IPS DF 6.9 (cell line): ENCODE measurements at regions not wholly inside any gene's neighbourhood (a gene's known extent, or its start where the extent isn't known, plus 50 kb on each side); places are given as distances from the start of the nearest gene placed in this dataset.
"Not testable (repeated sequence)": the region's sequence is repeated elsewhere in the genome, so short reads cannot be mapped to it uniquely, and the experiment has no call there.

Experiments used
- DNase-seq: peaks from one replicate; pipeline ENCODE4 v3.0.0-alpha.2; 2013; ENCODE audit warnings: low read depth, low spot score
- H3K27ac ChIP-seq: one replicate; pipeline ENCODE4 v1.5.1; 2013; ENCODE audit warnings: low read length, control low read depth
- H3K27me3 ChIP-seq: 2 replicates; pipeline ENCODE4 v1.6.1; 2013; ENCODE audit warnings: mild to moderate bottlenecking, low read length; ENCODE audit not compliant: control insufficient read depth, insufficient read depth
- H3K36me3 ChIP-seq: 2 replicates; pipeline ENCODE4 v1.6.1; 2013; ENCODE audit warnings: low read length; ENCODE audit not compliant: control insufficient read depth, insufficient read depth
- H3K4me1 ChIP-seq: 2 replicates; pipeline ENCODE4 v1.6.1; 2013; ENCODE audit warnings: low read length; ENCODE audit not compliant: control insufficient read depth, insufficient read depth
- H3K4me3 ChIP-seq: 2 replicates; pipeline ENCODE4 v1.5.1; 2013; ENCODE audit warnings: mild to moderate bottlenecking, low read length
- H3K9me3 ChIP-seq: 2 replicates; pipeline ENCODE4 v1.6.1; 2013; ENCODE audit warnings: low read length, inconsistent platforms; ENCODE audit not compliant: control insufficient read depth, insufficient read depth
- WGBS: extraction: QIAGEN DNeasy Blood & Tissue Kit; methylation state at CpG from one replicate; pipeline ENCODE4 v1.1.7; 2013; ENCODE audit warnings: mixed read lengths, missing lambda C conversion rate; ENCODE audit not compliant: insufficient read length, insufficient coverage; 5-methylcytosine and 5-hydroxymethylcytosine counted together

GRCh38 chr10:33087922-33088321 lies 129.9 kb upstream of the ITGB1 start:
- H3K36me3 ChIP-seq, result no peaks in the 10 kb centered on the region
- H3K9me3 ChIP-seq, result no peaks in the 10 kb centered on the region
- no peak overlapping the region for H3K27ac ChIP-seq
- DNase-seq, result no peak
- H3K4me3 ChIP-seq, result no peak overlapping the region
- no peaks in the 10 kb centered on the region for H3K27me3 ChIP-seq
- H3K4me1 ChIP-seq, result peaks cover 3% of the 10 kb centered on the region; the same call in 1 of the 2 replicates
- 100% methylated on average over 1 of the region's 1 CpG for WGBS

- Histone ChIP-seq H3K4me1 (peaks cover 3% of the 10 kb centered on the region; the same call in 1 of the 2 replicates), H3K4me3 (no peak overlapping the region), H3K27me3 (no peaks in the 10 kb centered on the region), H3K27ac (no peak overlapping the region), H3K9me3 (no peaks in the 10 kb centered on the region), H3K36me3 (no peaks in the 10 kb centered on the region)
- WGBS, result no CpG with 5 or more reads among the region's 3 CpGs
- DNase-seq, result no peak
Measured at GRCh38 chr10:33087152-33087551, 129.1 kb upstream of the ITGB1 start.

GRCh38 chr10:33086100-33086499 lies 128.1 kb upstream of the ITGB1 start:
- no peak overlapping the region for H3K4me3 ChIP-seq
- no CpG with 5 or more reads among the region's 5 CpGs for WGBS
- H3K36me3 ChIP-seq, result no peaks in the 10 kb centered on the region
- H3K9me3 ChIP-seq, result no peaks in the 10 kb centered on the region
- no peaks in the 10 kb centered on the region for H3K27me3 ChIP-seq
- H3K4me1 ChIP-seq, result peaks cover 3% of the 10 kb centered on the region; the same call in 1 of the 2 replicates
- DNase-seq, result no peak
- no peak overlapping the region for H3K27ac ChIP-seq

- no peak for DNase-seq
- Histone ChIP-seq H3K27ac (no peak overlapping the region), H3K27me3 (no peaks in the 10 kb centered on the region), H3K4me3 (no peak overlapping the region), H3K4me1 (peaks cover 3% of the 10 kb centered on the region; the same call in 1 of the 2 replicates), H3K9me3 (no peaks in the 10 kb centered on the region), H3K36me3 (no peaks in the 10 kb centered on the region)
Measured at GRCh38 chr10:33085313-33085833, 127.3 kb upstream of the ITGB1 start.

- WGBS, result no CpG with 5 or more reads among the region's 1 CpG
- no peak overlapping the region for H3K4me3 ChIP-seq
- H3K9me3 ChIP-seq, result no peaks in the 10 kb centered on the region
- H3K36me3 ChIP-seq, result no peaks in the 10 kb centered on the region
- DNase-seq, result no peak
- peaks cover 3% of the 10 kb centered on the region; the same call in 1 of the 2 replicates for H3K4me1 ChIP-seq
- no peaks in the 10 kb centered on the region for H3K27me3 ChIP-seq
- H3K27ac ChIP-seq, result no peak overlapping the region
Measured at GRCh38 chr10:33084453-33084852, 126.4 kb upstream of the ITGB1 start.

- no peak overlapping the region for H3K27ac ChIP-seq
Measured at GRCh38 chr10:33082373-33082895, 124.4 kb upstream of the ITGB1 start.

GRCh38 chr10:33080467-33080866 lies 122.4 kb upstream of the ITGB1 start:
- not testable (repeated sequence) for H3K9me3 ChIP-seq, H3K27ac ChIP-seq, H3K4me3 ChIP-seq, DNase-seq, H3K36me3 ChIP-seq, H3K4me1 ChIP-seq, H3K27me3 ChIP-seq
- WGBS, result no CpG with 5 or more reads among the region's 2 CpGs

More at GRCh38 chr10:33082373-33082895, 124.4 kb upstream of the ITGB1 start:
- no peaks in the 10 kb centered on the region for H3K36me3 ChIP-seq
- DNase-seq, result no peak
- no peaks in the 10 kb centered on the region for H3K27me3 ChIP-seq
- no CpG with 5 or more reads among the region's 2 CpGs for WGBS
- H3K4me3 ChIP-seq, result no peak overlapping the region
- H3K4me1 ChIP-seq, result peaks cover 3% of the 10 kb centered on the region; the same call in 1 of the 2 replicates
- no peaks in the 10 kb centered on the region for H3K9me3 ChIP-seq

GRCh38 chr10:33074443-33074842 lies 116.4 kb upstream of the ITGB1 start:
- DNase-seq, result no peak
- Histone ChIP-seq H3K36me3 (no peaks in the 10 kb centered on the region), H3K27ac (no peak overlapping the region), H3K4me3 (no peak overlapping the region), H3K9me3 (no peaks in the 10 kb centered on the region), H3K4me1 (no peaks in the 10 kb centered on the region), H3K27me3 (no peaks in the 10 kb centered on the region)
- WGBS, result no CpG with 5 or more reads among the region's 3 CpGs

- no peak overlapping the region for H3K27ac ChIP-seq
- H3K36me3 ChIP-seq, result no peaks in the 10 kb centered on the region
- no peak for DNase-seq
- no peaks in the 10 kb centered on the region for H3K27me3 ChIP-seq
- no peak overlapping the region for H3K4me3 ChIP-seq
- H3K9me3 ChIP-seq, result no peaks in the 10 kb centered on the region
- no CpG with 5 or more reads among the region's 10 CpGs for WGBS
- no peaks in the 10 kb centered on the region for H3K4me1 ChIP-seq
Measured at GRCh38 chr10:33073641-33074415, 115.8 kb upstream of the ITGB1 start.

- no peaks in the 10 kb centered on the region for H3K36me3 ChIP-seq
- H3K9me3 ChIP-seq, result no peaks in the 10 kb centered on the region
- no peaks in the 10 kb centered on the region for H3K4me1 ChIP-seq
- H3K27ac ChIP-seq, result no peak overlapping the region
- H3K27me3 ChIP-seq, result no peaks in the 10 kb centered on the region
- DNase-seq, result no peak
- no CpG with 5 or more reads among the region's 2 CpGs for WGBS
- no peak overlapping the region for H3K4me3 ChIP-seq
Measured at GRCh38 chr10:33071857-33072256, 113.8 kb upstream of the ITGB1 start.
